Mesenchymal stem cell (in vitro differentiated cells and primary cell): ENCODE measurements at regions not wholly inside any gene's neighbourhood (a gene's known extent, or its start where the extent isn't known, plus 50 kb on each side); places are given as distances from the start of the nearest gene placed in this dataset.
A peak's percentile ranks its signal among the peaks of the same experiment; 100 is the strongest.

Experiments
- DNase-seq: peaks from one replicate; pipeline ENCODE4 v3.0.0-alpha.2; 2013
- H2AFZ ChIP-seq: one replicate; pipeline ENCODE4 v1.6.1; 2013; ENCODE audit warnings: low read depth, mild to moderate bottlenecking, control low read depth, inconsistent platforms, low read length, moderate library complexity
- H2AK5ac ChIP-seq: 2 replicates; pipeline ENCODE4 v1.6.1; 2013; ENCODE audit warnings: low read length, moderate library complexity, mild to moderate bottlenecking, inconsistent platforms; ENCODE audit not compliant: severe bottlenecking
- H2BK120ac ChIP-seq: one replicate; pipeline ENCODE4 v1.6.1; 2013; ENCODE audit warnings: low read depth, mild to moderate bottlenecking, inconsistent platforms, low read length, moderate library complexity
- H2BK12ac ChIP-seq, 2 experiments: one replicate each; pipeline ENCODE4 v1.6.1; 2013; ENCODE audit warnings: inconsistent platforms in 2 of 2, low read length in 2 of 2, mild to moderate bottlenecking in 2 of 2, moderate library complexity in 2 of 2, control low read depth in 1 of 2
- H2BK15ac ChIP-seq: one replicate; pipeline ENCODE4 v1.6.1; 2013; ENCODE audit warnings: mild to moderate bottlenecking, low read depth, inconsistent platforms; ENCODE audit not compliant: poor library complexity, severe bottlenecking
- H2BK5ac ChIP-seq: 2 replicates; pipeline ENCODE4 v1.6.1; 2013; ENCODE audit warnings: low read depth, mild to moderate bottlenecking, low read length, control low read depth, inconsistent platforms; ENCODE audit not compliant: poor library complexity, severe bottlenecking
- H3K14ac ChIP-seq, 2 experiments: one replicate each; pipeline ENCODE4 v1.6.1; 2013; ENCODE audit warnings: inconsistent platforms in 2 of 2, low read length in 2 of 2, control low read depth in 1 of 2, mild to moderate bottlenecking in 1 of 2, moderate library complexity in 1 of 2
- H3K18ac ChIP-seq, 2 experiments: one replicate each; pipeline ENCODE4 v1.6.1; 2013; ENCODE audit warnings: inconsistent platforms in 2 of 2, low read length in 2 of 2, control low read depth in 1 of 2, low read depth in 1 of 2, mild to moderate bottlenecking in 1 of 2
- H3K23ac ChIP-seq, 2 experiments: one replicate each; pipeline ENCODE4 v1.6.1; 2013; ENCODE audit warnings: inconsistent platforms in 2 of 2, low read length in 2 of 2, mild to moderate bottlenecking in 2 of 2, moderate library complexity in 2 of 2, control low read depth in 1 of 2
- H3K27ac ChIP-seq: 2 replicates; pipeline ENCODE4 v1.5.1; 2013; ENCODE audit warnings: mild to moderate bottlenecking, moderate library complexity, low read length, control low read depth, inconsistent platforms; ENCODE audit not compliant: poor library complexity, severe bottlenecking
- H3K27me3 ChIP-seq, 2 experiments: 2 replicates each; pipeline versions ENCODE4 v1.6.1 to v1.7.0; 2013; ENCODE audit warnings: low read length in 2 of 2, mild to moderate bottlenecking in 2 of 2, moderate library complexity in 2 of 2, control low read depth in 1 of 2, inconsistent platforms in 1 of 2; ENCODE audit not compliant: control insufficient read depth in 1 of 2, insufficient read depth in 1 of 2
- H3K36me3 ChIP-seq, 2 experiments: 2 replicates each; pipeline versions ENCODE4 v1.6.1 to v1.7.0; 2013; ENCODE audit warnings: low read length in 2 of 2, control low read depth in 1 of 2, inconsistent platforms in 1 of 2, low read depth in 1 of 2, mild to moderate bottlenecking in 1 of 2; ENCODE audit not compliant: insufficient read depth in 2 of 2, control insufficient read depth in 1 of 2
- H3K4ac ChIP-seq, 2 experiments: one replicate each; pipeline ENCODE4 v1.6.1; 2013; ENCODE audit warnings: inconsistent platforms in 2 of 2, low read length in 2 of 2, mild to moderate bottlenecking in 2 of 2, moderate library complexity in 2 of 2, control low read depth in 1 of 2, low read depth in 1 of 2
- H3K4me1 ChIP-seq: 2 replicates; pipeline ENCODE4 v1.6.1; 2013; ENCODE audit warnings: low read depth, low read length, control low read depth; ENCODE audit not compliant: control insufficient read depth, insufficient read depth
- H3K4me2 ChIP-seq: 2 replicates; pipeline ENCODE4 v1.6.1; 2013; ENCODE audit warnings: low read length, mild to moderate bottlenecking, inconsistent platforms; ENCODE audit not compliant: poor library complexity, severe bottlenecking
- H3K4me3 ChIP-seq, 2 experiments: 2 replicates each; pipeline versions ENCODE4 v1.5.1 to v1.7.0; 2013; ENCODE audit warnings: low read length in 2 of 2, mild to moderate bottlenecking in 2 of 2, control low read depth in 1 of 2, low read depth in 1 of 2; ENCODE audit not compliant: insufficient read depth in 1 of 2
- H3K79me1 ChIP-seq: replicated peaks from 2 replicates; pipeline ENCODE4 v1.6.1; 2013; ENCODE audit warnings: mild to moderate bottlenecking, control low read depth, low read length, inconsistent platforms; ENCODE audit not compliant: poor library complexity, severe bottlenecking
- H3K9ac ChIP-seq: 2 replicates; pipeline ENCODE4 v1.7.0; 2013; ENCODE audit warnings: mild to moderate bottlenecking, low read length, moderate library complexity
- H3K9me3 ChIP-seq: 2 replicates; pipeline ENCODE4 v1.7.0; 2013; ENCODE audit warnings: mild to moderate bottlenecking, low read length; ENCODE audit not compliant: control insufficient read depth
- H4K8ac ChIP-seq: one replicate; pipeline ENCODE4 v1.6.1; 2013; ENCODE audit warnings: inconsistent platforms, mild to moderate bottlenecking, low read length, moderate library complexity
- H4K91ac ChIP-seq: one replicate; pipeline ENCODE4 v1.6.1; 2013; ENCODE audit warnings: mild to moderate bottlenecking, low read length, inconsistent platforms
- WGBS: methylation state at CpG from one replicate; pipeline ENCODE4 v1.1.7; 2013; ENCODE audit warnings: mixed read lengths; 5-methylcytosine and 5-hydroxymethylcytosine counted together

- Histone ChIP-seq H3K9me3 (no peaks in the 10 kb centered on the region), H3K27ac (no peak overlapping the region), H3K4ac (no peak overlapping the region), H4K91ac (no peak overlapping the region), H3K18ac (no peak overlapping the region), H4K8ac (no peak overlapping the region), H3K9ac (no peak overlapping the region), H3K27me3 (no peaks in the 10 kb centered on the region), H3K4me3 (no peak overlapping the region), H3K23ac (no peak overlapping the region), H2BK12ac (no peak overlapping the region), H2AFZ (no peak overlapping the region), H2BK15ac (no peak overlapping the region), H2BK120ac (no peak overlapping the region), H3K36me3 (no peaks in the 10 kb centered on the region), H3K14ac (no peak overlapping the region), H2AK5ac (no peak overlapping the region), H2BK5ac (no peak overlapping the region), H3K79me1 (no peaks in the 10 kb centered on the region), H3K4me2 (no peak overlapping the region), H3K4me1 (no peaks in the 10 kb centered on the region)
- no peak for DNase-seq
- no CpG with 5 or more reads among the region's 1 CpG for WGBS
Measured at GRCh38 chr5:58040846-58041245, 419.0 kb downstream of the PLK2 start.

GRCh38 chr5:58040044-58040443 is 419.8 kb downstream of the PLK2 start:
- DNase-seq, result peak; percentile 0
- Histone ChIP-seq H3K36me3 (no peaks in the 10 kb centered on the region), H3K4ac (no peak overlapping the region), H3K18ac (no peak overlapping the region), H4K8ac (no peak overlapping the region), H3K4me1 (no peaks in the 10 kb centered on the region), H2BK15ac (no peak overlapping the region), H2AFZ (no peak overlapping the region), H2BK12ac (no peak overlapping the region), H3K4me3 (no peak overlapping the region), H3K27ac (no peak overlapping the region), H2BK120ac (no peak overlapping the region), H3K23ac (no peak overlapping the region), H3K79me1 (no peaks in the 10 kb centered on the region), H3K9me3 (no peaks in the 10 kb centered on the region), H4K91ac (no peak overlapping the region), H2AK5ac (no peak overlapping the region), H3K14ac (no peak overlapping the region), H3K27me3 (no peaks in the 10 kb centered on the region), H2BK5ac (no peak overlapping the region), H3K9ac (no peak overlapping the region), H3K4me2 (no peak overlapping the region)
- 50% methylated on average over 2 of the region's 2 CpGs for WGBS

GRCh38 chr5:58037899-58038298 is 422.0 kb downstream of the PLK2 start:
- no peaks in the 10 kb centered on the region for H3K36me3 ChIP-seq
- no peak overlapping the region for H3K9ac ChIP-seq
- no peak overlapping the region for H3K4ac ChIP-seq
- no peak overlapping the region for H2BK120ac ChIP-seq
- H3K4me3 ChIP-seq, result no peak overlapping the region
- no peak overlapping the region for H3K23ac ChIP-seq
- no peak overlapping the region for H2BK12ac ChIP-seq
- no peaks in the 10 kb centered on the region for H3K79me1 ChIP-seq
- H4K91ac ChIP-seq, result no peak overlapping the region
- no peak overlapping the region for H2BK5ac ChIP-seq
- H3K27me3 ChIP-seq, result no peaks in the 10 kb centered on the region
- H4K8ac ChIP-seq, result no peak overlapping the region
- DNase-seq, result no peak
- no peak overlapping the region for H2AK5ac ChIP-seq
- no peak overlapping the region for H2BK15ac ChIP-seq
- no peaks in the 10 kb centered on the region for H3K9me3 ChIP-seq
- no peak overlapping the region for H3K4me2 ChIP-seq
- H3K14ac ChIP-seq, result no peak overlapping the region
- H3K27ac ChIP-seq, result no peak overlapping the region
- H3K18ac ChIP-seq, result no peak overlapping the region
- H3K4me1 ChIP-seq, result no peaks in the 10 kb centered on the region
- no CpG with 5 or more reads among the region's 3 CpGs for whole genome bisulfite sequencing
- H2AFZ ChIP-seq, result no peak overlapping the region

- WGBS, result 100% methylated on average over 1 of the region's 1 CpG
- H3K4ac ChIP-seq, result no peak overlapping the region
Measured at GRCh38 chr5:58025809-58026208, 434.1 kb downstream of the PLK2 start.

More at GRCh38 chr5:58025809-58026208, 434.1 kb downstream of the PLK2 start:
- no peaks in the 10 kb centered on the region for H3K79me1 ChIP-seq
- H2BK12ac ChIP-seq, result no peak overlapping the region
- H3K4me1 ChIP-seq, result no peaks in the 10 kb centered on the region
- no peak overlapping the region for H3K18ac ChIP-seq
- H2BK120ac ChIP-seq, result no peak overlapping the region
- no peak overlapping the region for H2AK5ac ChIP-seq
- no peak overlapping the region for H2BK15ac ChIP-seq
- no peak overlapping the region for H3K27ac ChIP-seq
- H3K9ac ChIP-seq, result no peak overlapping the region
- H3K23ac ChIP-seq, result no peak overlapping the region
- no peak overlapping the region for H3K4me2 ChIP-seq
- no peak overlapping the region for H4K91ac ChIP-seq
- H2BK5ac ChIP-seq, result no peak overlapping the region
- no peak overlapping the region for H3K4me3 ChIP-seq
- no peak overlapping the region for H3K14ac ChIP-seq
- no peaks in the 10 kb centered on the region for H3K36me3 ChIP-seq
- H3K27me3 ChIP-seq, result no peaks in the 10 kb centered on the region
- H2AFZ ChIP-seq, result no peak overlapping the region
- DNase-seq, result no peak
- no peak overlapping the region for H4K8ac ChIP-seq
- H3K9me3 ChIP-seq, result no peaks in the 10 kb centered on the region
